Liver (tissue), 8 donors: ENCODE measurements at regions not wholly inside any gene's neighbourhood (a gene's known extent, or its start where the extent isn't known, plus 50 kb on each side); places are given as distances from the start of the nearest gene placed in this dataset.

Experiments used
- DNase-seq: peaks from one replicate; pipeline ENCODE4 v3.0.0-alpha.2; 2017; ENCODE audit warnings: low spot score
- H3K27ac ChIP-seq, 2 donors: one replicate each; pipeline ENCODE4 v1.7.0; 2013; ENCODE audit warnings: inconsistent platforms in 2 of 2, low read length in 2 of 2, control low read depth in 1 of 2, low read depth in 1 of 2, mild to moderate bottlenecking in 1 of 2
- H3K27me3 ChIP-seq, 4 donors: one replicate each; pipeline versions ENCODE4 v1.6.1 to v1.7.0; 2013; ENCODE audit warnings: low read length in 3 of 4, inconsistent platforms in 1 of 4, mild to moderate bottlenecking in 1 of 4, moderate library complexity in 1 of 4; ENCODE audit not compliant: control insufficient read depth in 4 of 4, insufficient read depth in 4 of 4
- H3K36me3 ChIP-seq, 4 donors: one replicate each; pipeline versions ENCODE4 v1.6.1 to v1.7.0; 2013; ENCODE audit warnings: low read length in 3 of 4, mild to moderate bottlenecking in 3 of 4, low read depth in 1 of 4, moderate library complexity in 1 of 4; ENCODE audit not compliant: control insufficient read depth in 4 of 4, insufficient read depth in 3 of 4
- H3K4me1 ChIP-seq, 4 donors: one replicate each; pipeline versions ENCODE4 v1.6.1 to v1.7.0; 2013; ENCODE audit warnings: low read length in 3 of 4, mild to moderate bottlenecking in 3 of 4, moderate library complexity in 1 of 4; ENCODE audit not compliant: control insufficient read depth in 4 of 4, insufficient read depth in 4 of 4
- H3K4me3 ChIP-seq, 3 donors: one replicate each; pipeline versions ENCODE4 v1.6.1 to v1.7.0; 2013; ENCODE audit warnings: low read length in 3 of 3, control low read depth in 1 of 3, low read depth in 1 of 3, mild to moderate bottlenecking in 1 of 3
- H3K9ac ChIP-seq, 2 donors: one replicate each; pipeline ENCODE4 v1.7.0; 2013; ENCODE audit warnings: low read length in 2 of 2, mild to moderate bottlenecking in 2 of 2, moderate library complexity in 2 of 2, control low read depth in 1 of 2, low read depth in 1 of 2
- H3K9me3 ChIP-seq, 4 donors: one replicate each; pipeline versions ENCODE4 v1.6.1 to v1.7.0; 2013; ENCODE audit warnings: low read length in 3 of 4; ENCODE audit not compliant: control insufficient read depth in 4 of 4
- FOXA2 ChIP-seq: IDR thresholded peaks from 2 replicates; pipeline ENCODE4 v1.6.1; 2016; ENCODE audit warnings: antibody characterized with exemption
- GABPA ChIP-seq, 2 donors: IDR thresholded peaks in 1 of 2; conservative IDR thresholded peaks in 1 of 2; 2 replicates each; pipeline ENCODE4 v1.6.1; 2016; ENCODE audit warnings: antibody characterized with exemption in 2 of 2, mild to moderate bottlenecking in 1 of 2, moderate library complexity in 1 of 2
- NR2F2 ChIP-seq: IDR thresholded peaks from 2 replicates; pipeline ENCODE4 v1.6.1; 2016; ENCODE audit warnings: antibody characterized with exemption
- RAD21 ChIP-seq, 2 donors: IDR thresholded peaks; 2 replicates each; pipeline ENCODE4 v1.6.1; 2016; ENCODE audit warnings: antibody characterized with exemption in 2 of 2, mild to moderate bottlenecking in 2 of 2
- RXRA ChIP-seq, 2 donors: IDR thresholded peaks; 2 replicates each; pipeline ENCODE4 v1.6.1; 2017 to 2018; ENCODE audit warnings: antibody characterized with exemption in 2 of 2, mild to moderate bottlenecking in 1 of 2
- SP1 ChIP-seq: IDR thresholded peaks from 2 replicates; pipeline ENCODE4 v1.6.1; 2018; ENCODE audit warnings: antibody characterized with exemption, mild to moderate bottlenecking
- TAF1 ChIP-seq: conservative IDR thresholded peaks from 2 replicates; pipeline ENCODE4 v1.6.1; 2016; ENCODE audit warnings: antibody characterized with exemption, mild to moderate bottlenecking
- YY1 ChIP-seq: IDR thresholded peaks from 2 replicates; pipeline ENCODE4 v1.6.1; 2016; ENCODE audit warnings: antibody characterized with exemption, mild to moderate bottlenecking
- WGBS: extraction: QIAGEN DNeasy Blood & Tissue Kit; methylation state at CpG from one replicate; pipeline ENCODE4 v1.1.7; 2013; 5-methylcytosine and 5-hydroxymethylcytosine counted together
- TF ChIP-seq, protein P1 (sequence below): fragments of 150-350 bp; IDR thresholded peaks from 2 replicates; pipeline ENCODE4 v1.5.1; 2017; ENCODE audit warnings: improper control_type of control experiment, low read depth, low read length; ENCODE audit not compliant: missing input control
- TF ChIP-seq, protein P2 (sequence below): IDR thresholded peaks from 2 replicates; pipeline ENCODE4 v1.6.1; 2016; ENCODE audit warnings: antibody characterized with exemption
- TF ChIP-seq, protein P3 (sequence below): IDR thresholded peaks from 2 replicates; pipeline ENCODE4 v1.6.1; 2016; ENCODE audit warnings: antibody characterized with exemption
- TF ChIP-seq, protein P4 (sequence below): IDR thresholded peaks from 2 replicates; pipeline ENCODE4 v1.6.1; 2016; ENCODE audit warnings: antibody characterized with exemption
- donor health status: healthy.
- donor health status: healthy.
- donor health status: healthy.
- donor health status: healthy.
- donor health status: healthy.

DNA sequence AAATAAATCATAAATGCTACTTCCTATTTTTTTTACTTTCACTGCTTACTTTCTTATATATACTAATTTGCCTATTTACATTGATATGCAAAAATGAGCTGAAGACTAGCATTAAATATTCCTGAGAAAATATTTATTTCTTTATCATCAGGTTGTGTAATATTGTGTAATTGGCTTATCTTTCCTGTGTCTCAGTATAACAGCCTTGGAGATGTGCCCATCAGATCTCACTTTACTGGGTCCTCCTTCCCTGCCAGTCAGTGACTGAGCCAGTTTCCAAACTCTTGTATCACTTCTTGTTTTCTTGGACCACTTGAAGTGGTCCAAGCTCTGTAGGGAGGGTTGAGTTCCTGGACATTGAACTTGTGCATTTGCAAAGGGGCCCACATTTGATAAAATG lies 900.0 kb downstream of the LUZP2 start (continued):
- TF ChIP-seq TAF1 (no peak), NR2F2 (no peak), FOXA2 (no peak)
- TF ChIP-seq, protein P1, sequence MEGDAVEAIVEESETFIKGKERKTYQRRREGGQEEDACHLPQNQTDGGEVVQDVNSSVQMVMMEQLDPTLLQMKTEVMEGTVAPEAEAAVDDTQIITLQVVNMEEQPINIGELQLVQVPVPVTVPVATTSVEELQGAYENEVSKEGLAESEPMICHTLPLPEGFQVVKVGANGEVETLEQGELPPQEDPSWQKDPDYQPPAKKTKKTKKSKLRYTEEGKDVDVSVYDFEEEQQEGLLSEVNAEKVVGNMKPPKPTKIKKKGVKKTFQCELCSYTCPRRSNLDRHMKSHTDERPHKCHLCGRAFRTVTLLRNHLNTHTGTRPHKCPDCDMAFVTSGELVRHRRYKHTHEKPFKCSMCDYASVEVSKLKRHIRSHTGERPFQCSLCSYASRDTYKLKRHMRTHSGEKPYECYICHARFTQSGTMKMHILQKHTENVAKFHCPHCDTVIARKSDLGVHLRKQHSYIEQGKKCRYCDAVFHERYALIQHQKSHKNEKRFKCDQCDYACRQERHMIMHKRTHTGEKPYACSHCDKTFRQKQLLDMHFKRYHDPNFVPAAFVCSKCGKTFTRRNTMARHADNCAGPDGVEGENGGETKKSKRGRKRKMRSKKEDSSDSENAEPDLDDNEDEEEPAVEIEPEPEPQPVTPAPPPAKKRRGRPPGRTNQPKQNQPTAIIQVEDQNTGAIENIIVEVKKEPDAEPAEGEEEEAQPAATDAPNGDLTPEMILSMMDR, result no peak

DNA sequence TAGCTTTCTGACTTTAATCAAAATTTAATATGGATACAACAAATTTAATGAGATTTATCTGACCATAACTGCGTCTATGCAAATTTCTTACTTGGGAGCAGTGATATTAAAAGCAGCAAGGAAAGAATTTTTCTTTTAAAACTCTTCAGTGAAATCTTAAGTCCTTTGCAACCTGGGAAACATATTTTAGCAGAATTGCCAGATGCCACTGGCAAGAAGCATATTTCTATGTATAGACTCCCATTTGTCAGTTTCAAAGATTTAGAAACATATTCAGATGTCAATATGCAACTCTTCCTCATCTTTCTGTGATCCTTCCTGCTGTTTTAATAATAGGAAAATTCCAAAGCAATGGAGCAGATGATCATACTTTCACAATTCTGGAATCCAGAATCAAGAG lies 911.3 kb downstream of the LUZP2 start:
- Histone ChIP-seq H3K9me3 (no peaks in the 10 kb centered on the region), H3K27ac (no peak overlapping the region), H3K27me3 (no peaks in the 10 kb centered on the region), H3K36me3 (no peaks in the 10 kb centered on the region), H3K4me3 (no peak overlapping the region), H3K9ac (no peak overlapping the region), H3K4me1 (no peaks in the 10 kb centered on the region)
- DNase-seq, result no peak
- 89% methylated on average over 1 of the region's 1 CpG for WGBS
- no peak for TF ChIP-seq FOXA2
- TF ChIP-seq SP1, result no peak
- TF ChIP-seq GABPA (IDR thresholded peaks at IDR 0.05 in 1 of 2, conservative IDR thresholded peaks at IDR 0.05 in 1 of 2), result no peak
- TF ChIP-seq NR2F2, result no peak
- TF ChIP-seq, protein P2, sequence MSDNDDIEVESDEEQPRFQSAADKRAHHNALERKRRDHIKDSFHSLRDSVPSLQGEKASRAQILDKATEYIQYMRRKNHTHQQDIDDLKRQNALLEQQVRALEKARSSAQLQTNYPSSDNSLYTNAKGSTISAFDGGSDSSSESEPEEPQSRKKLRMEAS, result no peak

DNA sequence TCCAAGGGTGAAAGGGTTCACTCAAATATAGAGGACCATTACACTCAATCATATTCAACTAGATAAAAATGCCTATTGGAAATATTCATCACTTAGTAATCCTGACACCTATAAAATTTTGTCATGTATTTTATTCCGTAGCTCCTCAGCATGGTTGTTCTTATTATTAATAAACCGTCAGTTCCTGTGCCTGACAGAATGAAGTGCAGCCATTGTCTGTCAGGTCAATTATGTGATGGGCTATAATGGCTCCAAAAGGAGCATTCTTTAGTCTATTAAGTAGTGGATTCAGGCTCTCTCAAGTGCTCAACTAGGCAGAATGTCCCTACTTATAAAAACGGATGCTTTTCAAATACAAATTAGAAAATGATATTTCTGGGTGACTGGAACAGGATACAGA lies 916.1 kb upstream of the ANO3 start:
- no peak for DNase-seq
- 51% methylated on average over 3 of the region's 3 CpGs for WGBS
- Histone ChIP-seq H3K9ac (no peak overlapping the region), H3K4me1 (no peaks in the 10 kb centered on the region), H3K36me3 (no peaks in the 10 kb centered on the region), H3K9me3 (no peaks in the 10 kb centered on the region), H3K4me3 (no peak overlapping the region), H3K27ac (no peak overlapping the region), H3K27me3 (no peaks in the 10 kb centered on the region)
- TF ChIP-seq RAD21 (IDR thresholded peaks at IDR 0.05) (no peak), FOXA2 (no peak)

DNA sequence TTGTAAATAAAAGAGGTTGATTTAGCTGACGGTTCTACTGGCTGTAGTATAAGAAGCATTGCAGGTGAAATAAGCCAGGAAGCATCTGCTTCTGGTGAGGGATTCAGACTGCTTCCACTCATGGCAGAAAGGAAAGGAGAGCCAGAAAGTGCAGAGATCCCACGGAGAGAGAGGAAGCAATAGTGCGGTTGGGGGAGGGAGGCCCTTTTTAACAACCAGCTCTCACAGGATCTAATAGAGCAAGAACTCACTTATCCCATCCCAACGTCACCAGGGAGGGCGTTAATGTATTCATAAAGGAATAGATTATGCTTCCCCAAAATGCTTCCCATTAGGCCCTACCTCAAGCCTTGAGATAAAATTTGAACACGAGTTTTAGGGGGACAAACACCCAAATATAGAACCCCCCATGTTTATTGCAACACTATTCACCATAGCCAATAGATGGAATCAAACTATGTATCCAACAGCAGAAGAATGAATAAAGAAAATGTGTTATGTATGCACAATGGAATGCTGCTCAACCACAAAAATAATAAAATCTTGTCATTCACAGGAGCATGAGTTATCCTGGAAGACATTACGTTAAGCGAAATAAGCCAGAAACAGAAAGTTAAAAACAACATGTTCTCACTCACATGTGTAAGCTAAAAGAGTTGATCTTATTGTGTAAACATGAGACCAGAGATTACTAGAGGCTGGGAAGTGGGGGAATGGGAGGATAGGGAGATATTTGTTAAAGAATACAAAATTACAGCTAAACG lies 908.3 kb upstream of the ANO3 start:
- TF ChIP-seq, protein P2, result no peak
- no peak for TF ChIP-seq RAD21 (IDR thresholded peaks at IDR 0.05)
- no peak for TF ChIP-seq YY1
- no peak for TF ChIP-seq RXRA (IDR thresholded peaks at IDR 0.05)
- TF ChIP-seq, protein P3, sequence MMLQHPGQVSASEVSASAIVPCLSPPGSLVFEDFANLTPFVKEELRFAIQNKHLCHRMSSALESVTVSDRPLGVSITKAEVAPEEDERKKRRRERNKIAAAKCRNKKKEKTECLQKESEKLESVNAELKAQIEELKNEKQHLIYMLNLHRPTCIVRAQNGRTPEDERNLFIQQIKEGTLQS, result no peak
- no peak for TF ChIP-seq TAF1
- TF ChIP-seq, protein P4, sequence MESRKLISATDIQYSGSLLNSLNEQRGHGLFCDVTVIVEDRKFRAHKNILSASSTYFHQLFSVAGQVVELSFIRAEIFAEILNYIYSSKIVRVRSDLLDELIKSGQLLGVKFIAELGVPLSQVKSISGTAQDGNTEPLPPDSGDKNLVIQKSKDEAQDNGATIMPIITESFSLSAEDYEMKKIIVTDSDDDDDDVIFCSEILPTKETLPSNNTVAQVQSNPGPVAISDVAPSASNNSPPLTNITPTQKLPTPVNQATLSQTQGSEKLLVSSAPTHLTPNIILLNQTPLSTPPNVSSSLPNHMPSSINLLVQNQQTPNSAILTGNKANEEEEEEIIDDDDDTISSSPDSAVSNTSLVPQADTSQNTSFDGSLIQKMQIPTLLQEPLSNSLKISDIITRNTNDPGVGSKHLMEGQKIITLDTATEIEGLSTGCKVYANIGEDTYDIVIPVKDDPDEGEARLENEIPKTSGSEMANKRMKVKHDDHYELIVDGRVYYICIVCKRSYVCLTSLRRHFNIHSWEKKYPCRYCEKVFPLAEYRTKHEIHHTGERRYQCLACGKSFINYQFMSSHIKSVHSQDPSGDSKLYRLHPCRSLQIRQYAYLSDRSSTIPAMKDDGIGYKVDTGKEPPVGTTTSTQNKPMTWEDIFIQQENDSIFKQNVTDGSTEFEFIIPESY, result no peak
- TF ChIP-seq, protein P1, result no peak
- TF ChIP-seq NR2F2, result no peak
- Histone ChIP-seq H3K4me3 (no peak overlapping the region), H3K27ac (no peak overlapping the region), H3K27me3 (no peaks in the 10 kb centered on the region), H3K9ac (no peak overlapping the region), H3K36me3 (no peaks in the 10 kb centered on the region), H3K4me1 (no peaks in the 10 kb centered on the region), H3K9me3 (no peaks in the 10 kb centered on the region)
- DNase-seq, result no peak
- WGBS, result 52% methylated on average over 9 of the region's 9 CpGs
